ENCODE measurements at regions not wholly inside any gene's neighbourhood (a gene's known extent, or its start where the extent isn't known, plus 50 kb on each side); places are given as distances from the start of the nearest gene placed in this dataset.

DNA sequence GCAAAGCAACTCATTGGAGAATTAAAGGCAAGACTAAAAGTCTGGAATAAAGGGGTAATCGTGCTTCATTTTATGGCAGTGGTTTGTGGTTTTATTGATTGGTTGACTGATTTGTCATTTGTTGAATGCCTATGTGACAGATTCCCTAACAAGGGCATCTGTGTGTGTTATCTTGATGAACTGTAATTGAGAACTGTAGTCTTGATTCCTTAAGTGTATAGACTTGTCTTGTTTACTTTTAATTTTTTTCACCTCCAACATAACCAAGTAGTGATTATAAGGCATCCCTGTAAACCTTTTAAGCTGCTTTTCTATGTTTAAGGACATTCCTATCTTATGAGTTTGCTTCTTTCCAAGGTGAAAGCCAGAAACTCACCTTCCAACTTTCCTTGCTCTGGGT is 216.0 kb upstream of the TAPT1 start:
- H3K4me3 ChIP-seq, result no peak overlapping the region
- H3K4me1 ChIP-seq, result no peaks in the 10 kb centered on the region
- intact Hi-C loops (cut with DNase I), result no loop called here
- peaks cover 0 to 2% of the 10 kb centered on the region in 2 donors for H3K9me3 ChIP-seq
- no peaks in the 10 kb centered on the region for H3K27me3 ChIP-seq
- DNase-seq (ENCODE audit: low spot score in 2 of 2), result no peak
- TF ChIP-seq, protein P1, sequence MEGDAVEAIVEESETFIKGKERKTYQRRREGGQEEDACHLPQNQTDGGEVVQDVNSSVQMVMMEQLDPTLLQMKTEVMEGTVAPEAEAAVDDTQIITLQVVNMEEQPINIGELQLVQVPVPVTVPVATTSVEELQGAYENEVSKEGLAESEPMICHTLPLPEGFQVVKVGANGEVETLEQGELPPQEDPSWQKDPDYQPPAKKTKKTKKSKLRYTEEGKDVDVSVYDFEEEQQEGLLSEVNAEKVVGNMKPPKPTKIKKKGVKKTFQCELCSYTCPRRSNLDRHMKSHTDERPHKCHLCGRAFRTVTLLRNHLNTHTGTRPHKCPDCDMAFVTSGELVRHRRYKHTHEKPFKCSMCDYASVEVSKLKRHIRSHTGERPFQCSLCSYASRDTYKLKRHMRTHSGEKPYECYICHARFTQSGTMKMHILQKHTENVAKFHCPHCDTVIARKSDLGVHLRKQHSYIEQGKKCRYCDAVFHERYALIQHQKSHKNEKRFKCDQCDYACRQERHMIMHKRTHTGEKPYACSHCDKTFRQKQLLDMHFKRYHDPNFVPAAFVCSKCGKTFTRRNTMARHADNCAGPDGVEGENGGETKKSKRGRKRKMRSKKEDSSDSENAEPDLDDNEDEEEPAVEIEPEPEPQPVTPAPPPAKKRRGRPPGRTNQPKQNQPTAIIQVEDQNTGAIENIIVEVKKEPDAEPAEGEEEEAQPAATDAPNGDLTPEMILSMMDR (IDR thresholded peaks at IDR 0.05), result no peak
- no peak overlapping the region for H3K27ac ChIP-seq
- no peaks in the 10 kb centered on the region for H3K36me3 ChIP-seq

DNA sequence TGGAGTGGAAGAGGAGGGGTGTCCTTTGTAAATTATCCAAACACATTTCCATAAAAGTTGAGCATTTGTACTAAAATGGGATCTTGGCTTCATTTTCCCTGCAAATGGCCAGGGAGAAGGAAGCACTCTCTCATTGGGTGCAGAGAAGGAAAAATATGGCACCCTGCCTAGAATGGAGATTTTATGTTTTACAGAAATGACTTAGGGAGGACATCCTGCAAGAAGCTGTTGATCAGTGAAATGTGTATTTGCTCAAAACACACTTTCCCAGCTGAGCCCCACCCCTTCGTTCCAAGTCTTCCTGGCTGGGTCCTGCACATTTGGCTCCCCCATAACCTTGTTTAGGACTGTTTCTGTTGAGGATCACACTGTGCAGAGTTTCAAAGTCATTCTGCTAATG is 213.5 kb upstream of the TAPT1 start:
- H3K9me3 ChIP-seq, result peaks cover 0 to 5% of the 10 kb centered on the region in 2 donors
- DNase-seq (ENCODE audit: low spot score in 2 of 2), result no peak
- no peak overlapping the region for H3K27ac ChIP-seq
- H3K4me1 ChIP-seq, result no peaks in the 10 kb centered on the region
- no peak overlapping the region for H3K4me3 ChIP-seq
- H3K27me3 ChIP-seq, result no peaks in the 10 kb centered on the region
- TF ChIP-seq, protein P1 (IDR thresholded peaks at IDR 0.05), result no peak
- no peaks in the 10 kb centered on the region for H3K36me3 ChIP-seq
- intact Hi-C loops (cut with DNase I), result no loop called here

DNA sequence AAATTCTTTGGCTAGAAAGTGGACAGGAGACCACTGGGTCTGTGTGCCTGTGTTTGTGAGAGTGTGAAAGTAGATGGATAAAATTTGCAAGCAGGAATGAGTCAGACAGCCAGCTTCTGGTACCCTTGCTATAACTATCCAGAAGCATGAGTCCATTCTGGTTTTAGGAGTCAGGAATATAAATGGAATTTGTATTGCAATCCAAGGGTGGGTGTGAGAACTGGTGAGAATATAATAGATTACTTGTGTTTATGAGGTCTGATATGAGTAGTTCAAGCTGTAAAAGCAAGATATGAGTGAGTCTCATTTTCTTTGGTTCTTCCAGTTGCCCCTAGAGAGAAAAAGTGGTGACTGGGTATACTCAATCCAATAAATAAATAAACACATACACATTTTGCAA is 212.7 kb upstream of the TAPT1 start:
- DNase-seq (ENCODE audit: low spot score in 2 of 2), result no peak
- intact Hi-C loops (cut with DNase I), result no loop called here
- Histone ChIP-seq H3K4me1 (no peaks in the 10 kb centered on the region), H3K36me3 (no peaks in the 10 kb centered on the region), H3K4me3 (no peak overlapping the region), H3K27ac (no peak overlapping the region), H3K9me3 (peaks cover 0 to 5% of the 10 kb centered on the region in 2 donors), H3K27me3 (no peaks in the 10 kb centered on the region)
- TF ChIP-seq, protein P1 (IDR thresholded peaks at IDR 0.05), result no peak

DNA sequence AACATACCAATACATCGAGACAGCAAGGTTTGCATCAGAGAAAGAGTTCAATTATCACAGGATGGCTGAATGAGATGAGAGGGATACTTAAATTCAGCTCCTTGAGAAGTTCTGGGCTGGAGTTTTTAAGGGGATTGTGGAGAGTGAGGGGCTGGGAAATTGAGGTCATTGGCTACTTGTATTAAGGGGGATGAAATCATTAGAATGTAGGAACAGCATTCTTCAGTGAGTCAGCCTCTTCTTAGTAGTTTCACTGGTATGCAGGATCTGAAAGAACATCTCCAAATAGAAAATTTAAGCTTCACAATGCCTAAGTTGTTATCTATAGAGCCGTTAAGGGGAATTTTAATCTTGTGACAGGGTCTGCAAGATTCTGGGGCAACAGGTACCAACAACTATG is 211.6 kb upstream of the TAPT1 start:
- Histone ChIP-seq H3K36me3 (no peaks in the 10 kb centered on the region), H3K27ac (no peak overlapping the region), H3K4me1 (no peaks in the 10 kb centered on the region), H3K27me3 (no peaks in the 10 kb centered on the region), H3K4me3 (no peak overlapping the region), H3K9me3 (peaks cover 0 to 5% of the 10 kb centered on the region in 2 donors)
- TF ChIP-seq, protein P1 (IDR thresholded peaks at IDR 0.05), result no peak
- intact Hi-C loops (cut with DNase I), result no loop called here
- DNase-seq (ENCODE audit: low spot score in 2 of 2), result no peak

DNA sequence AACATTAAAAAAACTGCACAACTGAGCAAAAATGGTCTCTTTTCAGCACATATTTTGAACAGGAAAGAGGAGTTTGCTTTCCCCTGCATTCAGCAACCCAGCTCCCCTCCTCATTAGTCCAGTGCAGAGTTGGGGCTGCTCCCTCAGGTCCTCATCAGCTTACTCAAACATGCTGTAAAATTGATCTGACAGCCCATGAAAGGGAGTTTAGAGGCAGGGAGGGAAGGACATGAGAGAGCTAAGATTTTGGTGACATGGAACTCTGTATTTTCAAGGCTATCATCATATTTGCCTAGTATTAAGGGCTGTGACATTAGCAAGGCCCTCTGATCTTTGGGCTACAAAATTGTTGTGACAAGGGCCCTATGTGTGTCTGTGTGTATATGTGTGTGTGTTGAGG is 205.6 kb upstream of the TAPT1 start:
- no peaks in the 10 kb centered on the region for H3K4me1 ChIP-seq
- no peak overlapping the region for H3K4me3 ChIP-seq
- no peak overlapping the region for H3K27ac ChIP-seq
- TF ChIP-seq, protein P1 (IDR thresholded peaks at IDR 0.05), result no peak
- no peaks in the 10 kb centered on the region for H3K36me3 ChIP-seq
- intact Hi-C loops (cut with DNase I), result no loop called here
- DNase-seq (ENCODE audit: low spot score in 2 of 2), result no peak
- no peaks in the 10 kb centered on the region for H3K9me3 ChIP-seq
- H3K27me3 ChIP-seq, result no peaks in the 10 kb centered on the region

DNA sequence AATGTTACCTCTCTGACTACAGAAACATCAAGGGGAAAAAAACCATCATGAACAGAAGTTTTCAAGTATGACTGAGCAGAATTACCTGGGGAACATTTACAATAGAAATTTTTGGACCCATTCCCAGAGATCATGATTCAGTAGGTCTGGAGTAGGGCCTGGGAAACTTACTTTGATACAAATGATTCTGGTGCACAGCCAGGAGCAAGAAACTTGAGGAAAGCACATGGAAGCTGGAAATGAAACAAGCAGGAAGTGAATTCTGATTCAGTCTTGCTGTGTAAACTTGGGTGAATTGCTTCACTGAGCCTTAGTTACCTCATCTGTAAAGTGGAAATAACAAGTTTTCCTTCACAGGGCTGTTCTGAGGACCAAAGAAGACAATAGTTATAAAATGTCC is 192.5 kb upstream of the TAPT1 start:
- Histone ChIP-seq H3K9me3 (no peaks in the 10 kb centered on the region), H3K4me1 (no peaks in the 10 kb centered on the region), H3K36me3 (no peaks in the 10 kb centered on the region), H3K27ac (no peak overlapping the region), H3K4me3 (no peak overlapping the region), H3K27me3 (no peaks in the 10 kb centered on the region)
- no peak for DNase-seq (ENCODE audit: low spot score in 2 of 2)
- TF ChIP-seq, protein P1 (IDR thresholded peaks at IDR 0.05), result no peak
- intact Hi-C loops (cut with DNase I), result no loop called here
